Mesendoderm (in vitro differentiated cells): ENCODE measurements at regions not wholly inside any gene's neighbourhood (a gene's known extent, or its start where the extent isn't known, plus 50 kb on each side); places are given as distances from the start of the nearest gene placed in this dataset.

Source experiments
- DNase-seq: peaks from one replicate; pipeline ENCODE4 v3.0.0; 2013
- H2AK5ac ChIP-seq: 2 replicates; pipeline ENCODE4 v1.6.1; 2013; ENCODE audit warnings: low read length, inconsistent platforms
- H2BK120ac ChIP-seq: 2 replicates; pipeline ENCODE4 v1.6.1; 2013; ENCODE audit warnings: low read depth, mild to moderate bottlenecking, low read length, moderate library complexity, mixed read lengths
- H2BK15ac ChIP-seq: replicated peaks from 2 replicates; pipeline ENCODE4 v1.6.1; 2013; ENCODE audit warnings: low read depth, mild to moderate bottlenecking, moderate library complexity
- H2BK5ac ChIP-seq: 2 replicates; pipeline ENCODE4 v1.6.1; 2013; ENCODE audit warnings: low read length, inconsistent platforms
- H3K18ac ChIP-seq: 2 replicates; pipeline ENCODE4 v1.6.1; 2013; ENCODE audit warnings: mild to moderate bottlenecking, low read length, mixed read lengths
- H3K23ac ChIP-seq: one replicate; pipeline ENCODE4 v1.6.1; 2013; ENCODE audit warnings: low read length
- H3K27ac ChIP-seq: 2 replicates; pipeline ENCODE4 v1.5.1; 2013; ENCODE audit warnings: low read depth, mild to moderate bottlenecking, inconsistent platforms, low read length, moderate library complexity
- H3K27me3 ChIP-seq: 2 replicates; pipeline ENCODE4 v1.6.1; 2013; ENCODE audit warnings: low read length, control low read depth, mild to moderate bottlenecking, inconsistent platforms; ENCODE audit not compliant: insufficient read depth, poor library complexity
- H3K36me3 ChIP-seq: 2 replicates; pipeline ENCODE4 v1.6.1; 2013; ENCODE audit warnings: low read length, inconsistent platforms; ENCODE audit not compliant: control insufficient read depth, insufficient read depth
- H3K4ac ChIP-seq: one replicate; pipeline ENCODE4 v1.6.1; 2013; ENCODE audit warnings: low read depth, mild to moderate bottlenecking, low read length, moderate library complexity
- H3K4me1 ChIP-seq: 2 replicates; pipeline ENCODE4 v1.6.1; 2013; ENCODE audit warnings: low read depth, low read length, inconsistent platforms; ENCODE audit not compliant: control insufficient read depth
- H3K4me2 ChIP-seq: 2 replicates; pipeline ENCODE4 v1.6.1; 2013; ENCODE audit warnings: low read length
- H3K4me3 ChIP-seq: 2 replicates; pipeline ENCODE4 v1.5.1; 2013; ENCODE audit warnings: mild to moderate bottlenecking, low read length
- H3K56ac ChIP-seq: one replicate; pipeline ENCODE4 v1.6.1; 2013; ENCODE audit warnings: low read length
- H3K79me1 ChIP-seq: 2 replicates; pipeline ENCODE4 v1.6.1; 2013; ENCODE audit warnings: low read length, inconsistent platforms
- H3K79me2 ChIP-seq: 2 replicates; pipeline ENCODE4 v1.6.1; 2013; ENCODE audit warnings: mild to moderate bottlenecking, low read length; ENCODE audit not compliant: control insufficient read depth, insufficient read depth
- H3K9ac ChIP-seq: 2 replicates; pipeline ENCODE4 v1.6.1; 2013; ENCODE audit warnings: low read length, inconsistent platforms
- H4K5ac ChIP-seq: one replicate; pipeline ENCODE4 v1.6.1; 2013; ENCODE audit warnings: low read length
- H4K8ac ChIP-seq: one replicate; pipeline ENCODE4 v1.6.1; 2013; ENCODE audit warnings: low read depth, mild to moderate bottlenecking, control low read depth, low read length, moderate library complexity
- WGBS: extraction: QIAGEN DNeasy Blood & Tissue Kit; methylation state at CpG from one replicate; pipeline ENCODE4 v1.1.7; 2013; ENCODE audit warnings: low lambda C conversion rate, missing lambda C conversion rate; ENCODE audit not compliant: insufficient coverage; ENCODE audit errors: extremely low coverage; 5-methylcytosine and 5-hydroxymethylcytosine counted together

GRCh38 chr5:33232731-33233505, 207.8 kb upstream of the TARS1 start:
- H2BK120ac ChIP-seq, result no peak overlapping the region
- H3K36me3 ChIP-seq, result no peaks in the 10 kb centered on the region
- H3K23ac ChIP-seq, result no peak overlapping the region
- H3K18ac ChIP-seq, result no peak overlapping the region
- H3K27me3 ChIP-seq, result no peaks in the 10 kb centered on the region
- no peak overlapping the region for H2BK15ac ChIP-seq
- no peak overlapping the region for H3K4ac ChIP-seq
- H2AK5ac ChIP-seq, result no peak overlapping the region
- no peak overlapping the region for H3K9ac ChIP-seq
- no CpG with 5 or more reads among the region's 3 CpGs for WGBS
- H2BK5ac ChIP-seq, result no peak overlapping the region
- no peak for DNase-seq
- H3K79me1 ChIP-seq, result no peaks in the 10 kb centered on the region
- no peak overlapping the region for H3K4me2 ChIP-seq
- no peak overlapping the region for H3K56ac ChIP-seq
- no peak overlapping the region for H4K8ac ChIP-seq
- no peaks in the 10 kb centered on the region for H3K79me2 ChIP-seq
- H3K4me3 ChIP-seq, result no peak overlapping the region
- H3K27ac ChIP-seq, result no peak overlapping the region
- no peak overlapping the region for H4K5ac ChIP-seq
- H3K4me1 ChIP-seq, result no peaks in the 10 kb centered on the region

- H3K4me3 ChIP-seq, result no peak overlapping the region
- no peak overlapping the region for H3K18ac ChIP-seq
- H3K79me1 ChIP-seq, result no peaks in the 10 kb centered on the region
- no peak overlapping the region for H4K8ac ChIP-seq
- H4K5ac ChIP-seq, result no peak overlapping the region
- no peak for DNase-seq
- no peaks in the 10 kb centered on the region for H3K36me3 ChIP-seq
- H3K23ac ChIP-seq, result no peak overlapping the region
- H2BK5ac ChIP-seq, result no peak overlapping the region
- H3K9ac ChIP-seq, result no peak overlapping the region
- H3K56ac ChIP-seq, result no peak overlapping the region
- no peak overlapping the region for H2AK5ac ChIP-seq
- H3K79me2 ChIP-seq, result no peaks in the 10 kb centered on the region
- H3K4me1 ChIP-seq, result peaks cover 2% of the 10 kb centered on the region
- no peak overlapping the region for H3K4ac ChIP-seq
- no peaks in the 10 kb centered on the region for H3K27me3 ChIP-seq
- no CpG with 5 or more reads among the region's 4 CpGs for WGBS
- no peak overlapping the region for H3K4me2 ChIP-seq
- H3K27ac ChIP-seq, result no peak overlapping the region
- H2BK120ac ChIP-seq, result no peak overlapping the region
- no peak overlapping the region for H2BK15ac ChIP-seq
Observed at GRCh38 chr5:33235304-33235703, 205.5 kb upstream of the TARS1 start.

DNA sequence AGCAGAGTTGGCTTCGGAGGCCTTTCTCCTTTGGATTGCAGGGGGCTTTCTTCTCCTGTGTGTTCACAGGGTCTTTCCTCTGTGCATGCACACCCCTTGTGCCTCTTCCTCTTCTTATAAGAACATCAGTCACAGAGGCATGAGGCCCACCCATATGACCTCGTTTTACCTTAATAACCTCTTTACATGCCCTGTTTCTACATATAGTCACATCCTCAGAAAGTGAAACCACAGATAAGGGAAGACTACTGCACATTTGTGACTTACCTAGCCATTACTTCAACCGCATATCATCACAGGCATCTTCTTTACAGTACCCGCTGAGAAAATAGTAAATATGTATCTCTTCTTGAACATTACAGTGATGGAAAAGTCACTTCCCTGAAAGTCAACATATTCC, 204.9 kb upstream of the TARS1 start:
- H3K79me2 ChIP-seq, result no peaks in the 10 kb centered on the region
- no peak overlapping the region for H3K18ac ChIP-seq
- H3K4me2 ChIP-seq, result no peak overlapping the region
- H2BK15ac ChIP-seq, result no peak overlapping the region
- no peaks in the 10 kb centered on the region for H3K79me1 ChIP-seq
- H3K36me3 ChIP-seq, result no peaks in the 10 kb centered on the region
- WGBS, result no CpG with 5 or more reads among the region's 4 CpGs
- H3K4ac ChIP-seq, result no peak overlapping the region
- H3K27me3 ChIP-seq, result no peaks in the 10 kb centered on the region
- peaks cover 2% of the 10 kb centered on the region for H3K4me1 ChIP-seq
- no peak overlapping the region for H2BK5ac ChIP-seq
- no peak overlapping the region for H3K27ac ChIP-seq
- no peak overlapping the region for H3K9ac ChIP-seq
- no peak overlapping the region for H4K8ac ChIP-seq
- no peak overlapping the region for H2AK5ac ChIP-seq
- H3K23ac ChIP-seq, result no peak overlapping the region
- H4K5ac ChIP-seq, result no peak overlapping the region
- H3K4me3 ChIP-seq, result no peak overlapping the region
- no peak overlapping the region for H3K56ac ChIP-seq
- no peak for DNase-seq
- H2BK120ac ChIP-seq, result no peak overlapping the region

GRCh38 chr5:33237471-33237870, 203.3 kb upstream of the TARS1 start:
- Histone ChIP-seq H3K18ac (no peak overlapping the region), H3K79me1 (no peaks in the 10 kb centered on the region), H4K8ac (no peak overlapping the region), H3K27ac (no peak overlapping the region), H3K79me2 (no peaks in the 10 kb centered on the region), H4K5ac (no peak overlapping the region), H2BK15ac (no peak overlapping the region), H3K23ac (no peak overlapping the region), H2AK5ac (no peak overlapping the region), H3K4me2 (no peak overlapping the region), H2BK5ac (no peak overlapping the region), H3K9ac (no peak overlapping the region), H2BK120ac (no peak overlapping the region), H3K27me3 (no peaks in the 10 kb centered on the region), H3K56ac (no peak overlapping the region), H3K4me3 (no peak overlapping the region), H3K4ac (no peak overlapping the region), H3K4me1 (peaks cover 2% of the 10 kb centered on the region), H3K36me3 (no peaks in the 10 kb centered on the region)
- DNase-seq, result peak; percentile 4

DNA sequence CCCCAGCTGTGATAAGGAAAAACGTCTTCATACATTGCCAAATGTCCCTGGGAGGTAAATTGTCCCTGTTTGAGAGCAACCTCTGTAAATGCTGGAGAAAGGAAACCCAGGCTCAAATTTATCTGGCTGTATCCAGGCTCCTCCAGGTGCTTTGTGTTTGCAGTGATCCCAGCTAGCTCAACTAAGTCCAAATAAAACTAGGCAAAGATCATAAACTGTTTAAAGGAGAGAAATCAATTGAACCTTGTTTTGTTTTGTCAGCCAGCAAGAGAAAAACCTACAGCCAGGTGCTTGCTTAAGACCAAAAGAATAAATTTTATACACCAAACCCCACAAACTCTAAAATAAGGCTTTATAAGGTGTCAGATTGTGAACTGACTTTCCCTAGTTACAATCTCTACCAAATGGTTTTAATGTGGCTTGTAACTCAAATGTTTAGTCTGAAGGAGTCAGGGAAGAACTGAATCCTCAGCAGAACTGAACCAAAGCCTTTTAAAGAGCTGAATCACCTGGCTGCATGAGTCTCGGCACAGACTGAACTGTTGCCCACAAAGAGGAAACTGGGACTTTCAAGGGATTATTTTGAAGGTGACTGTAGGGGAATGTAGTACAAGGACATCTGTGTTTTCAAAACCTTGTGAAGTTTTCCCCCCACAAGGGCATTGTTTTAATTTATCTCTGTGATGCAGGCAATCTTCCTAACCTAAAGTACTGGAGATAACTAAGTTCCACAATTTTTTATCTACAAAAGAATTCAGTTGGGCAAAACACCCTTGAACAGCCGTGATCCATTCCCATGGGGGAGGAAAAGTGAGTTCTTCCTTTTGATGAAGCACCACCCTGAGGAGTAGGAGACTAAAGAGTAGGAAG, 201.7 kb upstream of the TARS1 start:
- H2AK5ac ChIP-seq, result no peak overlapping the region
- H3K36me3 ChIP-seq, result no peaks in the 10 kb centered on the region
- H3K4me3 ChIP-seq, result no peak overlapping the region
- no peak overlapping the region for H3K9ac ChIP-seq
- DNase-seq, result peak; percentile 37
- no peak overlapping the region for H4K5ac ChIP-seq
- no peak overlapping the region for H3K4me2 ChIP-seq
- no peak overlapping the region for H2BK5ac ChIP-seq
- no peak overlapping the region for H3K4ac ChIP-seq
- peak overlapping the region; percentile 34 for H3K27ac ChIP-seq
- H3K23ac ChIP-seq, result no peak overlapping the region
- H3K79me1 ChIP-seq, result no peaks in the 10 kb centered on the region
- no peak overlapping the region for H3K56ac ChIP-seq
- peaks cover 2% of the 10 kb centered on the region for H3K4me1 ChIP-seq
- H2BK15ac ChIP-seq, result no peak overlapping the region
- H2BK120ac ChIP-seq, result no peak overlapping the region
- no peak overlapping the region for H4K8ac ChIP-seq
- no peaks in the 10 kb centered on the region for H3K79me2 ChIP-seq
- H3K18ac ChIP-seq, result no peak overlapping the region
- no CpG with 5 or more reads among the region's 3 CpGs for WGBS
- no peaks in the 10 kb centered on the region for H3K27me3 ChIP-seq
